Natural killer cell treated with Interleukin-12 subunit alpha and Interleukin-12 subunit beta and Interleukin-15 and Interleukin-18, amount 100 ng/mL, for 72 hours (primary cell): ENCODE measurements at regions not wholly inside any gene's neighbourhood (a gene's known extent, or its start where the extent isn't known, plus 50 kb on each side); places are given as distances from the start of the nearest gene placed in this dataset.
"Not testable (repeated sequence)": the region's sequence is repeated elsewhere in the genome, so short reads cannot be mapped to it uniquely, and the experiment has no call there.

Experiments
- ATAC-seq, 2 donors: fragments of 150-1000 bp; cut with Tn5 transposase in 1 of 2; sonication (Bioruptor Pico), chemical (Tn5 transposase) in 1 of 2; 2 replicates each; pipeline ENCODE4 v1.10.0; 2021
- DNase-seq: peaks from one replicate; pipeline ENCODE4 v3.0.0; 2022; ENCODE audit warnings: low spot score
- H3K27ac Mint-ChIP-seq, 2 donors: 1 replicate in 1 of 2; 2 replicates in 1 of 2; pipeline ENCODE4 v1.8.0; 2022; ENCODE audit warnings: mixed read lengths in 2 of 2, mild to moderate bottlenecking in 1 of 2, moderate library complexity in 1 of 2
- H3K27me3 Mint-ChIP-seq, 2 donors: 1 replicate in 1 of 2; 2 replicates in 1 of 2; pipeline ENCODE4 v1.8.0; 2022; ENCODE audit warnings: mixed read lengths in 2 of 2
- H3K36me3 Mint-ChIP-seq: one replicate; pipeline ENCODE4 v1.8.0; 2022; ENCODE audit warnings: mixed read lengths
- H3K4me1 Mint-ChIP-seq, 2 donors: 1 replicate in 1 of 2; 2 replicates in 1 of 2; pipeline ENCODE4 v1.8.0; 2022; ENCODE audit warnings: low read depth in 2 of 2, mixed read lengths in 2 of 2, mild to moderate bottlenecking in 1 of 2
- H3K4me3 Mint-ChIP-seq: one replicate; pipeline ENCODE4 v1.8.0; 2022; ENCODE audit warnings: mixed read lengths
- H3K9me3 Mint-ChIP-seq: 2 replicates; pipeline ENCODE4 v1.8.0; 2022; ENCODE audit warnings: mixed read lengths

GRCh38 chr7:113379746-113380145 lies 261.4 kb upstream of the SMIM30 start:
- Mint-ChIP-seq H3K27ac (no peak overlapping the region), H3K4me3 (no peak overlapping the region), H3K4me1 (no peaks in the 10 kb centered on the region), H3K9me3 (peaks cover 9% of the 10 kb centered on the region), H3K27me3 (no peaks in the 10 kb centered on the region), H3K36me3 (no peaks in the 10 kb centered on the region)
- DNase-seq, result no peak
- ATAC-seq, result no peak

- Mint-ChIP-seq H3K27ac (no peak overlapping the region), H3K4me3 (no peak overlapping the region), H3K27me3 (no peaks in the 10 kb centered on the region), H3K36me3 (no peaks in the 10 kb centered on the region), H3K9me3 (peaks cover 9% of the 10 kb centered on the region), H3K4me1 (no peaks in the 10 kb centered on the region)
- ATAC-seq (no peak), DNase-seq (no peak)
Observed at GRCh38 chr7:113374955-113375354, 256.6 kb upstream of the SMIM30 start.

GRCh38 chr7:113373863-113374262 lies 255.5 kb upstream of the SMIM30 start:
- no peaks in the 10 kb centered on the region for H3K36me3 Mint-ChIP-seq
- peaks cover 9% of the 10 kb centered on the region for H3K9me3 Mint-ChIP-seq
- H3K27me3 Mint-ChIP-seq, result no peaks in the 10 kb centered on the region
- ATAC-seq, result no peak
- no peak for DNase-seq
- H3K4me1 Mint-ChIP-seq, result no peaks in the 10 kb centered on the region
- no peak overlapping the region for H3K4me3 Mint-ChIP-seq
- no peak overlapping the region for H3K27ac Mint-ChIP-seq

GRCh38 chr7:113371416-113372043 lies 253.2 kb upstream of the SMIM30 start:
- Mint-ChIP-seq H3K4me3 (no peak overlapping the region), H3K9me3 (peaks cover 13% of the 10 kb centered on the region), H3K27ac (no peak overlapping the region), H3K27me3 (no peaks in the 10 kb centered on the region), H3K36me3 (no peaks in the 10 kb centered on the region), H3K4me1 (no peaks in the 10 kb centered on the region)
- ATAC-seq, result no peak
- DNase-seq, result no peak

GRCh38 chr7:113370910-113371309 lies 252.6 kb upstream of the SMIM30 start:
- DNase-seq (no peak), ATAC-seq (no peak)
- H3K36me3 Mint-ChIP-seq, result no peaks in the 10 kb centered on the region
- H3K27ac Mint-ChIP-seq, result no peak overlapping the region
- no peaks in the 10 kb centered on the region for H3K4me1 Mint-ChIP-seq
- H3K4me3 Mint-ChIP-seq, result no peak overlapping the region
- no peaks in the 10 kb centered on the region for H3K27me3 Mint-ChIP-seq
- H3K9me3 Mint-ChIP-seq, result peaks cover 13% of the 10 kb centered on the region

- DNase-seq, result no peak
- no peak for ATAC-seq
- peaks cover 13% of the 10 kb centered on the region for H3K9me3 Mint-ChIP-seq
- no peak overlapping the region for H3K27ac Mint-ChIP-seq
- no peaks in the 10 kb centered on the region for H3K27me3 Mint-ChIP-seq
- H3K4me1 Mint-ChIP-seq, result no peaks in the 10 kb centered on the region
- H3K36me3 Mint-ChIP-seq, result no peaks in the 10 kb centered on the region
- H3K4me3 Mint-ChIP-seq, result no peak overlapping the region
Observed at GRCh38 chr7:113368256-113368655, 249.9 kb upstream of the SMIM30 start.

- Mint-ChIP-seq H3K9me3 (peaks cover 13% of the 10 kb centered on the region), H3K36me3 (no peaks in the 10 kb centered on the region), H3K27me3 (no peaks in the 10 kb centered on the region), H3K4me1 (no peaks in the 10 kb centered on the region), H3K27ac (no peak overlapping the region), H3K4me3 (no peak overlapping the region)
- no peak for ATAC-seq
- no peak for DNase-seq
Observed at GRCh38 chr7:113367041-113367586, 248.8 kb upstream of the SMIM30 start.

- H3K4me1 Mint-ChIP-seq, result no peaks in the 10 kb centered on the region
- H3K27me3 Mint-ChIP-seq, result no peaks in the 10 kb centered on the region
- no peak for DNase-seq
Observed at GRCh38 chr7:113366122-113366521, 247.8 kb upstream of the SMIM30 start.

GRCh38 chr7:113349339-113349738 lies 231.0 kb upstream of the SMIM30 start:
- Mint-ChIP-seq H3K27ac (no peak overlapping the region), H3K9me3 (peaks cover 10% of the 10 kb centered on the region), H3K4me1 (no peaks in the 10 kb centered on the region), H3K4me3 (no peak overlapping the region), H3K27me3 (no peaks in the 10 kb centered on the region), H3K36me3 (no peaks in the 10 kb centered on the region)
- ATAC-seq, result no peak
- DNase-seq, result no peak

More at GRCh38 chr7:113366122-113366521, 247.8 kb upstream of the SMIM30 start:
- H3K27ac Mint-ChIP-seq, result no peak overlapping the region
- H3K9me3 Mint-ChIP-seq, result peaks cover 13% of the 10 kb centered on the region
- no peaks in the 10 kb centered on the region for H3K36me3 Mint-ChIP-seq
- H3K4me3 Mint-ChIP-seq, result no peak overlapping the region
- ATAC-seq, result no peak

GRCh38 chr7:113339661-113340060 lies 221.3 kb upstream of the SMIM30 start:
- Mint-ChIP-seq H3K4me1 (no peaks in the 10 kb centered on the region), H3K9me3 (peaks cover 17% of the 10 kb centered on the region), H3K4me3 (no peak overlapping the region), H3K27ac (no peak overlapping the region), H3K27me3 (no peaks in the 10 kb centered on the region), H3K36me3 (no peaks in the 10 kb centered on the region)
- ATAC-seq (no peak), DNase-seq (no peak)

- H3K27me3 Mint-ChIP-seq, result no peaks in the 10 kb centered on the region
- H3K9me3 Mint-ChIP-seq, result peaks cover 20% of the 10 kb centered on the region
- no peak overlapping the region for H3K4me3 Mint-ChIP-seq
- H3K27ac Mint-ChIP-seq, result no peak overlapping the region
- ATAC-seq (no peak), DNase-seq (no peak)
- H3K4me1 Mint-ChIP-seq, result no peaks in the 10 kb centered on the region
- no peaks in the 10 kb centered on the region for H3K36me3 Mint-ChIP-seq
Observed at GRCh38 chr7:113338071-113338696, 219.8 kb upstream of the SMIM30 start.

- ATAC-seq, H3K27ac Mint-ChIP-seq, H3K36me3 Mint-ChIP-seq, H3K4me1 Mint-ChIP-seq, DNase-seq, H3K4me3 Mint-ChIP-seq, H3K27me3 Mint-ChIP-seq: not testable (repeated sequence)
- H3K9me3 Mint-ChIP-seq, result peaks cover 17% of the 10 kb centered on the region
Observed at GRCh38 chr7:113336838-113337237, 218.5 kb upstream of the SMIM30 start.

GRCh38 chr7:113331155-113331898 lies 213.0 kb upstream of the SMIM30 start:
- no peak overlapping the region for H3K27ac Mint-ChIP-seq
- no peaks in the 10 kb centered on the region for H3K4me1 Mint-ChIP-seq
- H3K9me3 Mint-ChIP-seq, result peaks cover 7% of the 10 kb centered on the region
- H3K4me3 Mint-ChIP-seq, result no peak overlapping the region
- H3K27me3 Mint-ChIP-seq, result no peaks in the 10 kb centered on the region
- DNase-seq (no peak), ATAC-seq (no peak)
- H3K36me3 Mint-ChIP-seq, result no peaks in the 10 kb centered on the region

GRCh38 chr7:113321201-113321600 lies 202.8 kb upstream of the SMIM30 start:
- Mint-ChIP-seq H3K9me3 (peaks cover 6% of the 10 kb centered on the region), H3K36me3 (no peaks in the 10 kb centered on the region), H3K4me1 (no peaks in the 10 kb centered on the region), H3K27me3 (no peaks in the 10 kb centered on the region), H3K4me3 (no peak overlapping the region), H3K27ac (no peak overlapping the region)
- DNase-seq, result no peak
- no peak for ATAC-seq
